B cell (primary cell): ENCODE measurements at regions not wholly inside any gene's neighbourhood (a gene's known extent, or its start where the extent isn't known, plus 50 kb on each side); places are given as distances from the start of the nearest gene placed in this dataset.
"Not testable (repeated sequence)": the region's sequence is repeated elsewhere in the genome, so short reads cannot be mapped to it uniquely, and the experiment has no call there.

Experiments
- ATAC-seq: fragments of 200-7000 bp; cut with Tn5 transposase; one replicate; pipeline ENCODE4 v1.10.0; 2021; ENCODE audit warnings: low read depth, mild to moderate bottlenecking, moderate number of reproducible peaks, moderate library complexity
- CTCF ChIA-PET: fragments of 350-600 bp; sonication (Branson Sonifier 250); formaldehyde crosslinking; loops from one replicate; lab custom pipeline; 2021; ENCODE audit warnings: antibody characterized with exemption, inconsistent platforms; lab: Charles Lee
- POLR2A ChIA-PET: fragments of 350-600 bp; sonication (Branson Sonifier 250); formaldehyde crosslinking; loops from one replicate; lab custom pipeline; 2021; ENCODE audit warnings: antibody characterized with exemption; lab: Charles Lee
- DNase-seq: peaks from one replicate; pipeline ENCODE4 v3.0.0; 2013
- H2AFZ ChIP-seq: 2 replicates; pipeline ENCODE4 v1.6.1; 2012; ENCODE audit warnings: mild to moderate bottlenecking, low read depth, low read length; ENCODE audit not compliant: insufficient read depth, poor library complexity, severe bottlenecking
- H3K27ac ChIP-seq, 2 donors: 1 replicate in 1 of 2; 2 replicates in 1 of 2; pipeline ENCODE4 v1.5.1; 2012 to 2013; ENCODE audit warnings: low read length in 2 of 2, mild to moderate bottlenecking in 2 of 2, moderate library complexity in 1 of 2
- H3K27me3 ChIP-seq, 4 experiments: fragments of 200-600 bp in 1 of 4; sonication (generic) in 1 of 4; replicated peaks in 1 of 4; 1 replicate in 2 of 4; 2 replicates in 2 of 4; pipeline versions ENCODE4 v1.6.1 to v1.7.0; 2013 to 2016; ENCODE audit warnings: low read length in 3 of 4, mild to moderate bottlenecking in 2 of 4, mixed read lengths in 1 of 4, moderate library complexity in 1 of 4; ENCODE audit not compliant: insufficient read depth in 4 of 4, control insufficient read depth in 3 of 4; ENCODE audit errors: control extremely low read depth in 1 of 4
- H3K36me3 ChIP-seq, 2 experiments: replicated peaks in 1 of 2; 1 replicate in 1 of 2; 2 replicates in 1 of 2; pipeline versions ENCODE4 v1.6.1 to v1.7.1; 2013; ENCODE audit warnings: low read length in 1 of 2; ENCODE audit not compliant: insufficient read depth in 2 of 2, control insufficient read depth in 1 of 2; ENCODE audit errors: control extremely low read depth in 1 of 2, extremely low read depth in 1 of 2
- H3K4me1 ChIP-seq, 2 donors: fragments of 200-600 bp in 1 of 2; sonication (generic) in 1 of 2; 1 replicate in 1 of 2; 2 replicates in 1 of 2; pipeline versions ENCODE4 v1.5.1 to v1.6.1; 2013 to 2017; ENCODE audit warnings: low read length in 2 of 2; ENCODE audit not compliant: control insufficient read depth in 2 of 2, insufficient read depth in 2 of 2
- H3K4me2 ChIP-seq: replicated peaks from 2 replicates; pipeline ENCODE3; 2012; ENCODE audit warnings: mild to moderate bottlenecking, low read depth, low read length; ENCODE audit not compliant: poor library complexity, severe bottlenecking
- H3K4me3 ChIP-seq, 5 experiments: fragments of 200-600 bp in 1 of 5; sonication (generic) in 1 of 5; 1 replicate in 3 of 5; 2 replicates in 2 of 5; pipeline versions ENCODE4 v1.5.1 to v1.7.0; 2011 to 2016; ENCODE audit warnings: low read length in 4 of 5, mild to moderate bottlenecking in 4 of 5, low read depth in 2 of 5, control low read depth in 1 of 5, moderate library complexity in 1 of 5; ENCODE audit not compliant: insufficient read depth in 1 of 5; ENCODE audit errors: control extremely low read depth in 1 of 5, extremely low read depth in 1 of 5
- H3K79me2 ChIP-seq: fragments of 200-600 bp; sonication (generic); one replicate; pipeline ENCODE4 v1.6.0; 2016; ENCODE audit warnings: low read length; ENCODE audit not compliant: control insufficient read depth, insufficient read depth
- H3K9ac ChIP-seq: fragments of 200-600 bp; sonication (generic); 2 replicates; pipeline ENCODE4 v1.6.1; 2017; ENCODE audit warnings: mild to moderate bottlenecking, low read length, moderate library complexity
- H3K9me3 ChIP-seq, 3 donors: one replicate each; pipeline versions ENCODE4 v1.6.1 to v1.7.1; 2013; ENCODE audit warnings: low read length in 2 of 3; ENCODE audit not compliant: control insufficient read depth in 2 of 3, insufficient read depth in 1 of 3; ENCODE audit errors: control extremely low read depth in 1 of 3
- H4K20me1 ChIP-seq: 2 replicates; pipeline ENCODE4 v1.6.0; 2012; ENCODE audit warnings: mild to moderate bottlenecking, low read length; ENCODE audit not compliant: insufficient read depth, control insufficient read depth, poor library complexity, severe bottlenecking
- H3K27ac Mint-ChIP-seq: one replicate; pipeline ENCODE4 v1.8.0; 2021; ENCODE audit warnings: mixed read lengths
- H3K27me3 Mint-ChIP-seq: one replicate; pipeline ENCODE4 v1.8.0; 2021; ENCODE audit warnings: mixed read lengths
- H3K4me1 Mint-ChIP-seq: one replicate; pipeline ENCODE4 v1.8.0; 2021; ENCODE audit warnings: mixed read lengths
- H3K4me3 Mint-ChIP-seq: one replicate; pipeline ENCODE4 v1.8.0; 2021; ENCODE audit warnings: mixed read lengths
- H3K9me3 Mint-ChIP-seq: one replicate; pipeline ENCODE4 v1.8.0; 2022; ENCODE audit warnings: mixed read lengths; ENCODE audit not compliant: insufficient read depth
- EZH2 ChIP-seq: IDR thresholded peaks from 2 replicates; pipeline ENCODE4 v1.6.1; 2012; ENCODE audit warnings: borderline replicate concordance, low read depth, mild to moderate bottlenecking, moderate library complexity, low read length; ENCODE audit not compliant: insufficient read depth, poor library complexity, severe bottlenecking
- WGBS: methylation state at CpG from one replicate; pipeline ENCODE4 v1.1.5; 2013; ENCODE audit warnings: missing lambda C conversion rate; ENCODE audit not compliant: insufficient coverage; 5-methylcytosine and 5-hydroxymethylcytosine counted together
- intact Hi-C: fragments of 100-400 bp; cut with micrococcal nuclease; formaldehyde crosslinking; loops from one replicate; pipeline ENCODE4 v1.10.0; 2022
- TF ChIP-seq, protein P1 (sequence below): fragments of 200-600 bp; IDR thresholded peaks from one replicate; pipeline ENCODE4 v1.8.0; 2022; ENCODE audit warnings: antibody characterized with exemption, mild to moderate bottlenecking

DNA sequence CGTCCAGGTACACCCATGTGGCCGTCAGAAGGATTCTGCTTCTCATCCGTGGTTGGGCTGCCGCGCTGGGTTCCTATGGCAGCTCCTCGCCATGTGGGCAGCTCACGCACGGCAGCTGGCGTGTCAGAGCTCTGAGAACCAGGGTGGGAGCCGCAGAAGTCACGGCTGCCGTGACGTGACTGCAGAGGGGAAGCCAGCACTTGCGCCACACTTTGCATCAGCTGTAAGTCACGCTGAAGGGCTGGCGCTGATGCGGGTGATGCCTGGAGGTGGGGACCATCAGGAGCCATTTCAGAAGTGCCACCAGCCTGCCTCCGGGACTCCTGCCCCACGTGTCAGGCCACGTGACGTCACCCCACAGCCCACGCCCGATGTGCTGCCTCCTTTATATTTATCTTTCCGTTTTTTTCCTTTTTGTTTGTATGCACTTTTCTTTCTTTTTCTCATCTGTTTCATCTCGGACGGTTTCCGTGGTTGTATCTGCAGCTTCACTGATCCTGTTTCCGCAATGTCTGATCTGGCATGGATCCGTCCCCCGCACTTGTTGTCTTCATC is 133.2 kb downstream of the IGLL1 start:
- TF ChIP-seq, protein P1, sequence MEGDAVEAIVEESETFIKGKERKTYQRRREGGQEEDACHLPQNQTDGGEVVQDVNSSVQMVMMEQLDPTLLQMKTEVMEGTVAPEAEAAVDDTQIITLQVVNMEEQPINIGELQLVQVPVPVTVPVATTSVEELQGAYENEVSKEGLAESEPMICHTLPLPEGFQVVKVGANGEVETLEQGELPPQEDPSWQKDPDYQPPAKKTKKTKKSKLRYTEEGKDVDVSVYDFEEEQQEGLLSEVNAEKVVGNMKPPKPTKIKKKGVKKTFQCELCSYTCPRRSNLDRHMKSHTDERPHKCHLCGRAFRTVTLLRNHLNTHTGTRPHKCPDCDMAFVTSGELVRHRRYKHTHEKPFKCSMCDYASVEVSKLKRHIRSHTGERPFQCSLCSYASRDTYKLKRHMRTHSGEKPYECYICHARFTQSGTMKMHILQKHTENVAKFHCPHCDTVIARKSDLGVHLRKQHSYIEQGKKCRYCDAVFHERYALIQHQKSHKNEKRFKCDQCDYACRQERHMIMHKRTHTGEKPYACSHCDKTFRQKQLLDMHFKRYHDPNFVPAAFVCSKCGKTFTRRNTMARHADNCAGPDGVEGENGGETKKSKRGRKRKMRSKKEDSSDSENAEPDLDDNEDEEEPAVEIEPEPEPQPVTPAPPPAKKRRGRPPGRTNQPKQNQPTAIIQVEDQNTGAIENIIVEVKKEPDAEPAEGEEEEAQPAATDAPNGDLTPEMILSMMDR, result no peak
- TF ChIP-seq EZH2, result no peak
- H3K4me3 ChIP-seq, result no peak overlapping the region
- H4K20me1 ChIP-seq, result no peaks in the 10 kb centered on the region
- no peaks in the 10 kb centered on the region for H3K36me3 ChIP-seq
- H3K27me3 Mint-ChIP-seq, result peaks cover under 1% of the 10 kb centered on the region
- H3K4me1 Mint-ChIP-seq, result no peaks in the 10 kb centered on the region
- no peak overlapping the region for H3K4me3 Mint-ChIP-seq
- ChIA-PET POLR2A (no interaction called here), CTCF (no interaction called here)
- no peaks in the 10 kb centered on the region for H3K4me1 ChIP-seq
- H2AFZ ChIP-seq, result no peak overlapping the region
- H3K9me3 ChIP-seq, result peaks cover 0 to 11% (median 4%) of the 10 kb centered on the region in 3 donors
- DNase-seq, result no peak
- H3K4me2 ChIP-seq, result no peak overlapping the region
- H3K9ac ChIP-seq, result no peak overlapping the region
- ATAC-seq, result no peak
- no peaks in the 10 kb centered on the region for H3K27me3 ChIP-seq
- 95% methylated on average over 30 of the region's 30 CpGs for WGBS
- H3K27ac Mint-ChIP-seq, result no peak overlapping the region
- no peaks in the 10 kb centered on the region for H3K79me2 ChIP-seq
- peaks cover 3% of the 10 kb centered on the region for H3K9me3 Mint-ChIP-seq
- H3K27ac ChIP-seq, result no peak overlapping the region
- intact Hi-C loops, result no loop called here

GRCh38 chr22:23446194-23446593 is 133.9 kb downstream of the IGLL1 start:
- H3K27me3 Mint-ChIP-seq, H4K20me1 ChIP-seq, POLR2A ChIA-PET, H3K4me1 Mint-ChIP-seq, H3K79me2 ChIP-seq, DNase-seq, H3K27ac Mint-ChIP-seq, H2AFZ ChIP-seq, ATAC-seq, H3K4me3 ChIP-seq, H3K27ac ChIP-seq, H3K4me1 ChIP-seq, H3K9me3 Mint-ChIP-seq, H3K36me3 ChIP-seq, H3K27me3 ChIP-seq, intact Hi-C loops, CTCF ChIA-PET, H3K4me2 ChIP-seq, H3K4me3 Mint-ChIP-seq, H3K9ac ChIP-seq: not testable (repeated sequence)
- H3K9me3 ChIP-seq, result peaks cover 0 to 11% (median 4%) of the 10 kb centered on the region in 3 donors

- CTCF ChIA-PET, H3K4me3 ChIP-seq, H3K9ac ChIP-seq, H3K4me2 ChIP-seq, H3K27me3 ChIP-seq, H3K4me1 Mint-ChIP-seq, H2AFZ ChIP-seq, H3K4me3 Mint-ChIP-seq, H4K20me1 ChIP-seq, intact Hi-C loops, ATAC-seq, H3K9me3 Mint-ChIP-seq, H3K79me2 ChIP-seq, H3K27me3 Mint-ChIP-seq, DNase-seq, H3K36me3 ChIP-seq, H3K27ac Mint-ChIP-seq, H3K27ac ChIP-seq, H3K4me1 ChIP-seq, POLR2A ChIA-PET: not testable (repeated sequence)
- no CpG with 5 or more reads among the region's 2 CpGs for WGBS
- peaks cover 0 to 11% (median 7%) of the 10 kb centered on the region in 3 donors for H3K9me3 ChIP-seq
These were observed 136.2 kb downstream of the IGLL1 start for GRCh38 chr22:23443905-23444304.
